Type B pancreatic cell (in vitro differentiated cells): ENCODE measurements at regions not wholly inside any gene's neighbourhood (a gene's known extent, or its start where the extent isn't known, plus 50 kb on each side); places are given as distances from the start of the nearest gene placed in this dataset.

Experiments
- DNase-seq: peaks from one replicate; pipeline ENCODE4 v3.0.0; 2021; ENCODE audit warnings: mixed read lengths; ENCODE audit not compliant: unreplicated experiment; ENCODE audit errors: extremely low spot score
- H3K27ac Mint-ChIP-seq: 2 replicates; pipeline ENCODE4 v1.8.0; 2021; ENCODE audit warnings: mild to moderate bottlenecking, mixed read lengths
- H3K27me3 Mint-ChIP-seq: 2 replicates; pipeline ENCODE4 v1.8.0; 2021; ENCODE audit warnings: mixed read lengths
- H3K36me3 Mint-ChIP-seq: 2 replicates; pipeline ENCODE4 v1.8.0; 2021; ENCODE audit warnings: mixed read lengths
- H3K4me1 Mint-ChIP-seq: one replicate; pipeline ENCODE4 v1.8.0; 2021; ENCODE audit warnings: mixed read lengths; ENCODE audit not compliant: unreplicated experiment
- H3K4me3 Mint-ChIP-seq: 2 replicates; pipeline ENCODE4 v1.8.0; 2021; ENCODE audit warnings: mild to moderate bottlenecking, mixed read lengths
- H3K9me3 Mint-ChIP-seq: 2 replicates; pipeline ENCODE4 v1.8.0; 2021; ENCODE audit warnings: mixed read lengths
- CTCF ChIP-seq: fragments of 200-600 bp; sonication (generic); conservative IDR thresholded peaks from 2 replicates; pipeline ENCODE4 v1.5.0; 2021; ENCODE audit warnings: antibody characterized with exemption, mild to moderate bottlenecking

DNA sequence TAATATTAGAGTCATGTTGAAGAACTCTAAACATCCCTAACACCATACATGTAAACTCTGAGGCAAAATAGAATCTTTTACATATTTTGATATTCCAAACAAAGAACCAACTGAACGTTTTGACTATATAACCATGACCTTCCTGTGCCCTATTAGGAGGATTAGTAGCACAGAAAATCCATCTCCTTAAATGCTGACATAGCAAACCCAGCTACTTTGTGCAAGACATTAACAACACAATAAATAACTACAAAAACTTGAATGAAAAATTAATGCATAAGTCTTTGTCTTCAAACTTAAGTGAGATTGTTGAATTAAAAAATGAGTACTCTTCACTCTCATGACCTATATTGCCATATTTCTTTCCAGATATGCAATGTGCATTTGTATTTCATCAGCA is 450.0 kb upstream of the PDZRN3 start:
- no peak overlapping the region for H3K27ac Mint-ChIP-seq
- H3K9me3 Mint-ChIP-seq = no peaks in the 10 kb centered on the region
- no peaks in the 10 kb centered on the region for H3K36me3 Mint-ChIP-seq
- DNase-seq = no peak
- no peaks in the 10 kb centered on the region for H3K27me3 Mint-ChIP-seq
- no peak for TF ChIP-seq CTCF
- H3K4me3 Mint-ChIP-seq = no peak overlapping the region
- peaks cover 12% of the 10 kb centered on the region for H3K4me1 Mint-ChIP-seq

DNA sequence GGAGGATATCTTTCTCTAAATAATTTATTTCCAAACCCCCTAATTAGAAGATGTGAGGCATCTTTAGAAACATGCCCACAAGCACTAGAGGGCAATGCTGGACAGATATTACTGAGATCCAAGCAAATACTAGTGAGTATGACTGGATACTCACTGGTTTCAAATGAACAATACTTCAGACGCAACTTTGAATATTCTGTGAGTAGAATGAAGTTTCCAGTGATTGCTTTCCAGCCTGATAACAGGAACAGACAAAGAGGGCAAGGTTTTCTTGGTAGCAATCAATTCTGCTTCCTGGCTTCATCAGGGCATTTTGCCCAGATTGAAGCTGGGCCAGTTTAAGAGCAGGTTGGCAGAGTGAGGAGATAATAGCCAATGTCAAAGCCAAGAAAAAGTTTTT is 442.6 kb upstream of the PDZRN3 start:
- DNase-seq = no peak
- no peaks in the 10 kb centered on the region for H3K9me3 Mint-ChIP-seq
- H3K4me3 Mint-ChIP-seq = no peak overlapping the region
- H3K4me1 Mint-ChIP-seq = peaks cover 9% of the 10 kb centered on the region
- no peak overlapping the region for H3K27ac Mint-ChIP-seq
- TF ChIP-seq CTCF = peak; percentile 57
- no peaks in the 10 kb centered on the region for H3K27me3 Mint-ChIP-seq
- no peaks in the 10 kb centered on the region for H3K36me3 Mint-ChIP-seq

DNA sequence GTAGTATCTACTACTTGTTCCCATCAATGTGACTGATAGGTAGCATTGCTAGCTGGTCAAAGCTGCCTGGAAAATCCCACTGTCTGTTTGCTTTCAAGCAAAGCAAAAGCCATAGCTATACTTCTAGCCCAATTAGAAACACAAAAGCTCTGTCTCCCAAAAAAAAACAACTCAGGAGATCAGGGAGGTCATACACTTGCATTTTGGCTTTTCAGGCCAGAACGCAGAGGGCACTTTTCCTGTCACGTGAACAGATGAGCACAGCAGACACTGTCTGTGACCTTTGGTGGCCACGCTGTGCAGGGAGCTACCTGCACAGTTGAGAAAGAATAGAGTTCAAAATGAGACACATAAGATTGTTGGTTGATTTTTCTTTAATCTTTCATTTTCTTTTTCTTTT is 441.7 kb upstream of the PDZRN3 start:
- no peak for DNase-seq
- no peaks in the 10 kb centered on the region for H3K9me3 Mint-ChIP-seq
- no peak overlapping the region for H3K27ac Mint-ChIP-seq
- peaks cover 9% of the 10 kb centered on the region for H3K4me1 Mint-ChIP-seq
- no peak for TF ChIP-seq CTCF
- H3K36me3 Mint-ChIP-seq = no peaks in the 10 kb centered on the region
- H3K4me3 Mint-ChIP-seq = no peak overlapping the region
- no peaks in the 10 kb centered on the region for H3K27me3 Mint-ChIP-seq

DNA sequence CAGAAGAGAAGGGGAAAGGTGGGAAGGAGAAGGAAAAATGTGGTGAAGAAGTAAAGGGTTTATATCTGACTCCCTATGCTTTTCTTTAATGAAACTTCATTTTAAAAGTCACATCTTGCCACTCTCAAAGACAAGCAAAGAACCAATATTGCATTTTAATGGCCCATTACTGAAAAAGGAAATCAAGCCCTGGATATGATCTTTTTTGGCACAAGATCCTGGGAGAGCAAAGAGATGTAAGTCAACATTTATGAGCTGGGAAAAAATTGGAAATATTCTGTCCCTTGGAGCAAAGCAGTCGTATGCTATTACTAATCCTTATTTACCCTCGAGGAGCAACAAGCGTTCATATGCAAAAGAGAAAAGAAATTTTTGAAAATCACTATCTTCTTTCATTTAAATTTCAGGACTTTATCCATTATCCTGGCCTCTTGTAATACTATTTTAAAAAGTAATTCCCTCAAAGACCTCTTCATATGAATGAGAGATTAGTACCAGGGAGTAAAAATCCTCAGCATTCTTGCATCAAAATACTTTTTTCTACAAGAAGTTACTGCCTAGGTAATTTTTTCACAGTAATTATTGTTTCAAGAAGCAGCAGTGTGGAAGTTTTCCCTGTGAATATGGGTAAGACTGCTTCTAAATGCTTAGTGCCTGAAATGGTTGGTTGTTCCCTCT is 435.3 kb upstream of the PDZRN3 start:
- H3K27ac Mint-ChIP-seq = no peak overlapping the region
- H3K27me3 Mint-ChIP-seq = peaks cover 5% of the 10 kb centered on the region
- no peak for DNase-seq
- peaks cover 1% of the 10 kb centered on the region for H3K4me1 Mint-ChIP-seq
- no peak overlapping the region for H3K4me3 Mint-ChIP-seq
- no peak for TF ChIP-seq CTCF
- no peaks in the 10 kb centered on the region for H3K9me3 Mint-ChIP-seq
- no peaks in the 10 kb centered on the region for H3K36me3 Mint-ChIP-seq

DNA sequence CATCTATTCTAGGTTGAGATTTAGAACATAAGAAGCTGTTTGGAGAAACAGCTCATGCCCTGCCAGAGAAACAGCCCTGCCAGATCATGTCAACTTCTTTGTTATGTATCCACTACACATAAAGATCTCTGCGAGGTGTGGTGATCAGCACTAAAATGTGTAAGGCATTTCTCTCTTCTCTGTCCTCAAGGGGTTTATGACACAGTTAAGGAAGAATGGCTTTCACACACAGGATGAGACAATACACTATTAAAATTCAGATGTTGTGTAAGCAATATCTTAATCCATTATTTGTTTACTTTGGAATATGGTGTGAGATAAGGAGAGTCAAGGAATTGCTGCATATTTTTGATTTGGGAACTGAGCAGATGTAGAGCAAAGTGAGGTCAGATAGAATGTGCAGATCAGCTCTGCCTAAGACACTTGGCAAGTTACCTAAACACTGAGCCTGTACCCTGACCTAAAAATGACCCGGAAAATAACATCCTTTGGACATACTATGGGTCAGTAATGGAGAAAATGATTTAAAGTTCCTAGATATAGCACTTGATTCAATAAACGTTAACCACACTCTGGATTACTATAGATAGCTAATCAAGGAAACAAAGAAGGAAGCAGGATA is 434.7 kb upstream of the PDZRN3 start:
- peaks cover 8% of the 10 kb centered on the region for H3K4me1 Mint-ChIP-seq
- H3K9me3 Mint-ChIP-seq = no peaks in the 10 kb centered on the region
- DNase-seq = no peak
- no peak for TF ChIP-seq CTCF
- H3K27me3 Mint-ChIP-seq = peaks cover 5% of the 10 kb centered on the region
- H3K4me3 Mint-ChIP-seq = no peak overlapping the region
- H3K27ac Mint-ChIP-seq = no peak overlapping the region
- H3K36me3 Mint-ChIP-seq = no peaks in the 10 kb centered on the region
